GM12892 (cell line): ENCODE measurements at regions not wholly inside any gene's neighbourhood (a gene's known extent, or its start where the extent isn't known, plus 50 kb on each side); places are given as distances from the start of the nearest gene placed in this dataset.

Experiments used
- POLR2A ChIP-seq: IDR thresholded peaks from 2 replicates; pipeline ENCODE4 v1.6.1; 2011; ENCODE audit warnings: low read depth, low read length, control low read depth
- TAF1 ChIP-seq: IDR thresholded peaks from 2 replicates; pipeline ENCODE4 v1.6.1; 2011; ENCODE audit warnings: low read depth, mild to moderate bottlenecking, control low read depth, low read length, borderline replicate concordance

- TF ChIP-seq TAF1: no peak
- no peak for TF ChIP-seq POLR2A
Measured at GRCh38 chr15:98425173-98425572, 223.2 kb upstream of the IGF1R start.
